ENCODE measurements at regions not wholly inside any gene's neighbourhood (a gene's known extent, or its start where the extent isn't known, plus 50 kb on each side); places are given as distances from the start of the nearest gene placed in this dataset.

- Histone ChIP-seq H4K20me1 (ENCODE audit: insufficient read depth, low read length) (no peaks in the 10 kb centered on the region), H3K4me3 (ENCODE audit: low read length) (no peak overlapping the region), H3K9me3 (replicated peaks; ENCODE audit: insufficient read depth, low read length) (no peaks in the 10 kb centered on the region), H3K36me3 (replicated peaks; ENCODE audit: insufficient read depth, low read length) (no peaks in the 10 kb centered on the region), H3K27me3 (replicated peaks; ENCODE audit: insufficient read depth, low read length) (no peaks in the 10 kb centered on the region), H3F3A (ENCODE audit: insufficient read depth, low read length) (no peaks in the 10 kb centered on the region), H3K9me2 (replicated peaks; ENCODE audit: insufficient read depth, low read length) (no peaks in the 10 kb centered on the region), H3K27ac (ENCODE audit: low read length) (no peak overlapping the region), H3K4me2 (ENCODE audit: low read depth, low read length) (no peak overlapping the region), H2AFZ (ENCODE audit: low read length) (no peak overlapping the region), H3K9ac (ENCODE audit: low read length) (no peak overlapping the region), H3K4me1 (ENCODE audit: low read length) (no peaks in the 10 kb centered on the region), H3K79me2 (ENCODE audit: low read length) (no peaks in the 10 kb centered on the region)
- DNase-seq: no peak
- TF ChIP-seq EZH2phosphoT487 (IDR thresholded peaks at IDR 0.05; ENCODE audit: low read length): no peak
- TF ChIP-seq, protein P1, sequence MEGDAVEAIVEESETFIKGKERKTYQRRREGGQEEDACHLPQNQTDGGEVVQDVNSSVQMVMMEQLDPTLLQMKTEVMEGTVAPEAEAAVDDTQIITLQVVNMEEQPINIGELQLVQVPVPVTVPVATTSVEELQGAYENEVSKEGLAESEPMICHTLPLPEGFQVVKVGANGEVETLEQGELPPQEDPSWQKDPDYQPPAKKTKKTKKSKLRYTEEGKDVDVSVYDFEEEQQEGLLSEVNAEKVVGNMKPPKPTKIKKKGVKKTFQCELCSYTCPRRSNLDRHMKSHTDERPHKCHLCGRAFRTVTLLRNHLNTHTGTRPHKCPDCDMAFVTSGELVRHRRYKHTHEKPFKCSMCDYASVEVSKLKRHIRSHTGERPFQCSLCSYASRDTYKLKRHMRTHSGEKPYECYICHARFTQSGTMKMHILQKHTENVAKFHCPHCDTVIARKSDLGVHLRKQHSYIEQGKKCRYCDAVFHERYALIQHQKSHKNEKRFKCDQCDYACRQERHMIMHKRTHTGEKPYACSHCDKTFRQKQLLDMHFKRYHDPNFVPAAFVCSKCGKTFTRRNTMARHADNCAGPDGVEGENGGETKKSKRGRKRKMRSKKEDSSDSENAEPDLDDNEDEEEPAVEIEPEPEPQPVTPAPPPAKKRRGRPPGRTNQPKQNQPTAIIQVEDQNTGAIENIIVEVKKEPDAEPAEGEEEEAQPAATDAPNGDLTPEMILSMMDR (IDR thresholded peaks at IDR 0.05; ENCODE audit: low read length): no peak
- TF ChIP-seq EZH2 (optimal IDR thresholded peaks at IDR 0.05; ENCODE audit: low read depth, low read length): no peak
Observed at GRCh38 chr7:108947526-108947925, 377.9 kb downstream of the DNAJB9 start.

DNA sequence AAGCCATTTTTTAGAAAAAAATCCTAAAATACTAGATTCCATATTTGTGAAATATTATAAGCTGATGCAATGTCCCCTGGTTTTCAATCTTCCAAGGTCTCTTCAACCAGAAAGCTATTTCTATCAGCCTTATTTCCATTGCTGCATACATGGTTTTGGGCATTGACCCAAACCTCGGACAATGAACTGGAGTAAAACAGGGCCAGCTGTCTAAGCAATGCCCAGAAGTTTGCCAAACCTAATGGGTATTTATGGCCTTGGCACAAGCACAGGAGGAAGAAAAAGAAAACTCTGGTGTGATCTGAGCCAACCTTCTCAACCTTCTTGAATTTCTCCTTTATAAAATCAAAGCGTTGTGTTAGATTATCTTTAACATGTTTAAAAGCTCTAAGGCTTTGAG is 402.3 kb downstream of the DNAJB9 start:
- no peaks in the 10 kb centered on the region for H3K9me3 ChIP-seq (replicated peaks; ENCODE audit: insufficient read depth, low read length)
- no peak overlapping the region for H3K9ac ChIP-seq (ENCODE audit: low read length)
- H3K4me3 ChIP-seq (ENCODE audit: low read length): no peak overlapping the region
- no peak overlapping the region for H3K27ac ChIP-seq (ENCODE audit: low read length)
- H4K20me1 ChIP-seq (ENCODE audit: insufficient read depth, low read length): no peaks in the 10 kb centered on the region
- no peak for TF ChIP-seq EZH2phosphoT487 (IDR thresholded peaks at IDR 0.05; ENCODE audit: low read length)
- TF ChIP-seq EZH2 (optimal IDR thresholded peaks at IDR 0.05; ENCODE audit: low read depth, low read length): no peak
- TF ChIP-seq, protein P1 (IDR thresholded peaks at IDR 0.05; ENCODE audit: low read length): no peak
- no peaks in the 10 kb centered on the region for H3K79me2 ChIP-seq (ENCODE audit: low read length)
- no peak overlapping the region for H3K4me2 ChIP-seq (ENCODE audit: low read depth, low read length)
- DNase-seq: no peak
- no peaks in the 10 kb centered on the region for H3K9me2 ChIP-seq (replicated peaks; ENCODE audit: insufficient read depth, low read length)
- no peaks in the 10 kb centered on the region for H3K4me1 ChIP-seq (ENCODE audit: low read length)
- no peaks in the 10 kb centered on the region for H3F3A ChIP-seq (ENCODE audit: insufficient read depth, low read length)
- no peaks in the 10 kb centered on the region for H3K36me3 ChIP-seq (replicated peaks; ENCODE audit: insufficient read depth, low read length)
- H2AFZ ChIP-seq (ENCODE audit: low read length): no peak overlapping the region
- no peaks in the 10 kb centered on the region for H3K27me3 ChIP-seq (replicated peaks; ENCODE audit: insufficient read depth, low read length)

DNA sequence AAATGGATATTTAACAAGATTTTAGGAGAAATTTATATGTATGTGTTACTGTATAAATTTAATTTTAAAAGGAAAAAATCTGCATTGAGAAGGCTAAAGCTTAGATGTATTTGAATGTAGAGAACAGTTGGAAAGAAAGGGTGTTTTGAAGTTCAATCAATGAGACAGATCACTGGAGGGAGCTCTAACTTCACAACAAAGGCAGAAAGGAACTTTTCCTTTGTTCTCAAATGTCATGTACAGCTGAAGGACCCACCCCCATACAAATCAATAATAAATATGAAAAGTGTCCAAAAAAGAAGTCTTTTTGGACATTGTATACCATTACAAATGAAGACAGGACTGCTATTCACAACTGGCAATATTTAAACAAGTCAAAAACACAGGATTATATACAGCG is 403.4 kb downstream of the DNAJB9 start:
- H4K20me1 ChIP-seq (ENCODE audit: insufficient read depth, low read length): no peaks in the 10 kb centered on the region

More for the DNA sequence above, 403.4 kb downstream of the DNAJB9 start:
- Histone ChIP-seq H3K9me2 (replicated peaks; ENCODE audit: insufficient read depth, low read length) (no peaks in the 10 kb centered on the region), H3K4me1 (ENCODE audit: low read length) (no peaks in the 10 kb centered on the region), H3K27me3 (replicated peaks; ENCODE audit: insufficient read depth, low read length) (no peaks in the 10 kb centered on the region), H3K4me3 (ENCODE audit: low read length) (no peak overlapping the region), H3K9ac (ENCODE audit: low read length) (no peak overlapping the region), H2AFZ (ENCODE audit: low read length) (no peak overlapping the region), H3K27ac (ENCODE audit: low read length) (no peak overlapping the region), H3K36me3 (replicated peaks; ENCODE audit: insufficient read depth, low read length) (no peaks in the 10 kb centered on the region), H3K4me2 (ENCODE audit: low read depth, low read length) (no peak overlapping the region), H3K9me3 (replicated peaks; ENCODE audit: insufficient read depth, low read length) (no peaks in the 10 kb centered on the region), H3F3A (ENCODE audit: insufficient read depth, low read length) (no peaks in the 10 kb centered on the region), H3K79me2 (ENCODE audit: low read length) (no peaks in the 10 kb centered on the region)
- no peak for DNase-seq
- TF ChIP-seq EZH2phosphoT487 (IDR thresholded peaks at IDR 0.05; ENCODE audit: low read length): no peak
- TF ChIP-seq, protein P1 (IDR thresholded peaks at IDR 0.05; ENCODE audit: low read length): peak; percentile 27

Data from MM.1S (cell line).